ENCODE measurements at regions not wholly inside any gene's neighbourhood (a gene's known extent, or its start where the extent isn't known, plus 50 kb on each side); places are given as distances from the start of the nearest gene placed in this dataset.

DNA sequence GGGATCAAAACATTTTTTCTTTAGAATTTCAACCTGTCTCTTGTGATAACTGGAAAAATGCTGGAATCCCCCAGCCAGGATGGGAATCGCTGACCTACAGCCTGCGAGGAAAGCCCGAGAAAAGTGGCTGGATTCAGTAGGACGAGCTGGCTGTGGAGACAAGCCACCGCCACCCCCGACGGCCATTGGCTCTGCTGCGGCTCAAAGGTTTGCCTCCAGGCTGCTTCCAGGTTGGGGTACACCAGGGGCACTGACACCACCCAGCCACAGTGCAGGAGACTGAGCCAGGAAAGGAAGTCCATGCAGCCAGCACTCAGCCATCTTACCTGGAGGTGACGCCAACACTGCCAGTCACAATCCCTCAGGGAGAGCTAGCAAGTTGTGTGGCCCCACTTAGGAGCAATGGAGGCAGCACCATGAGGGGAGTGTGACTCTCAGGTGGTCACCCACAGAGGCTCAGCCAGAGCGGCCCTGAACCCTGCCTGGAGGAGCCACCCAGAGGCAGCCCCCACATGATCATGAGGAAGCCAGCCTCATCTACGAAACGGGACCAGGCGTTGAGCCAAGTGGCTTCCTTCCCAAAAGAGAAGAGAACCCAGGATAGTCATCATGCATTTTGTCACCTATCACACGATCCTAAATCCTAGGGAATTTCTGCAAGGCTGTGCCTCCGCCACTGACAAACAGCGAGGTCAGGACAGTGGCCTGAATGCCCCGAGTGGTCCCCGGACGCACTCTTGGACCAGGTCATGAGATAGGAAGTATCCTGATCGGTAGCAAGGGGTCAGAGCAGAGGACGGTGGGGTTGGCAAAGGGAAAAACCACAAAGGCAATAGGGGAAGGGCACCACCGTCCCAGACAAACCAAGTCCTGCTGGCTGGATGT, 84.8 kb downstream of the RBFOX3 start:
- H3K27me3 ChIP-seq = no peaks in the 10 kb centered on the region
- no peaks in the 10 kb centered on the region for H3K36me3 ChIP-seq
- intact Hi-C loops (cut with DNase I) = no loop called here
- TF ChIP-seq CTCF (IDR thresholded peaks at IDR 0.05) (no peak), POLR2A (IDR thresholded peaks at IDR 0.05) (no peak)
- 51% methylated on average over 16 of the region's 22 CpGs for WGBS (ENCODE audit: insufficient coverage, low coverage, low lambda C conversion rate, missing lambda C conversion rate)
- no peak overlapping the region for H3K27ac ChIP-seq
- no peak overlapping the region for H3K4me3 ChIP-seq
- no peaks in the 10 kb centered on the region for H3K4me1 ChIP-seq
- no peak for ATAC-seq
- DNase-seq = no peak
- no peaks in the 10 kb centered on the region for H3K9me3 ChIP-seq

DNA sequence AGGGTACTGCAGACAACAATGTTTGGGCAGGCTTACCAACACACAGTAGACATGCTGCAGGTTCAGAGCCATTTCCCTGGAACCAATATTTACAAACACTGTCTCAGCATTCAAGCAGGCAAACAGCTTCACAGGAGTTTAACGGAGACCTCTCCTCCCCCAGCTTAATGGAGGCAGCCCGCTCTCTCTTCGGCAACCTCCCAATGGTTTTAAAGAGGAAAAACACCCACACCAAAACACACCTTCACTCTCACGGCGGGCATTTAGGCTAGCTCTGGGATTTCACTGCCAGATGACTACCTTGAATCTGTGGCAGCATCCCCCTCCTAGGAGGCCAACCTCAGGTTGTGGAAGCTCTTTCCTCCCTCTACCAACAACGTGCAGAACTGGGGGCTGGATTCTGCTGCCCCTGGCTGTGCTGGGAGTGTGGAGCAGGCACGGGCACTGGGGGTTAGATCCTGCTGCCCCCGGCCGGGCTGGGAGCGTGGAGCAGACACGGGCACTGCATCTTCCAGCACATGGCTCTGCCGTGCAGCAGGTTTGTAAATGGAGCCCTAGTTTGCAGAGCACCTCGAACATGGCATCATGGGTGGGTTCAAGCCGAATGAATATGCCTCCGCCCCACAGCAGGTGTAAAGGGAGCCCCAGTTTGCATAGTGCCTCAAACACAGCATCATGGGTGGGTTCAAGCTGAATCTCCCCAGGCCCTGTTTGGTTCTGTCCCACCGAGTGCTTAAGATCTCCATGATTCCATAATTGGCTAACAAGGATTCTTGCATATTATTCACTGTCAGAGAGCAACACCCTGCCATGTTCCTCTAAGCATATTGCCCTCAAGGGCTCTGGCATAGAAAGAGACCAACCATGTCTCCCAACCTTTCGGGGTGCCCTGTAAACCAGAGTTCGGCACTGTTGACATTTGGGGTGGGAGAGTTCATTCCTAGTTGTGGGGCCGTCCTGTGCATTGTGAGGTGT, 86.4 kb downstream of the RBFOX3 start:
- DNase-seq (no peak), ATAC-seq (no peak)
- TF ChIP-seq CTCF (IDR thresholded peaks at IDR 0.05) (no peak), POLR2A (IDR thresholded peaks at IDR 0.05) (no peak)
- Histone ChIP-seq H3K9me3 (no peaks in the 10 kb centered on the region), H3K27ac (no peak overlapping the region), H3K4me3 (no peak overlapping the region), H3K36me3 (no peaks in the 10 kb centered on the region), H3K4me1 (no peaks in the 10 kb centered on the region), H3K27me3 (no peaks in the 10 kb centered on the region)
- intact Hi-C loops (cut with DNase I) = no loop called here
- WGBS (ENCODE audit: insufficient coverage, low coverage, low lambda C conversion rate, missing lambda C conversion rate) = 38% methylated on average over 6 of the region's 19 CpGs

DNA sequence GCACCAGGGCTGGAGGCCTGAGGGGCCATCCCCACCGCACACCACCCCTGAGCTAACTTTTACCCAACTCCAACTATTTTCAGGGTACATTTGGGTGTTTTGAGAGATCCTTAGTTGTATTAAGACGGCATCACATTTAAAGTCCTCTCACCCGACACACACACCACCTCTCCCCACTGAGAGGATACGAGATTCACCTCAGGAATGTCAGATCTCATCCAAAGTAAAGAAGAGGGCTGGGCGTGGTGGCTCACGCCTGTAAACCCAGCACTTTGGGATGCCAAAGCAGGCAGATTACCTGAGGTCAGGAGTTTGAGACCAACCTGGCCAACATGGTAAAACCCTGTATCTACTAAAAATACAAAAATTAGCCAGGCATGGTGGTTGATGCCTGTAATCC, 88.4 kb downstream of the RBFOX3 start:
- no peak overlapping the region for H3K27ac ChIP-seq
- no peak for TF ChIP-seq CTCF (IDR thresholded peaks at IDR 0.05)
- no peak for TF ChIP-seq POLR2A (IDR thresholded peaks at IDR 0.05)
- ATAC-seq (no peak), DNase-seq (no peak)
- no peaks in the 10 kb centered on the region for H3K4me1 ChIP-seq
- H3K36me3 ChIP-seq = no peaks in the 10 kb centered on the region
- no peak overlapping the region for H3K4me3 ChIP-seq
- H3K27me3 ChIP-seq = no peaks in the 10 kb centered on the region
- intact Hi-C loops (cut with DNase I) = no loop called here
- no peaks in the 10 kb centered on the region for H3K9me3 ChIP-seq
- 38% methylated on average over 3 of the region's 6 CpGs for WGBS (ENCODE audit: insufficient coverage, low coverage, low lambda C conversion rate, missing lambda C conversion rate)

- no peak for ATAC-seq
- DNase-seq = no peak
- TF ChIP-seq CTCF (IDR thresholded peaks at IDR 0.05) = no peak
- no peak for TF ChIP-seq POLR2A (IDR thresholded peaks at IDR 0.05)
- Histone ChIP-seq H3K36me3 (no peaks in the 10 kb centered on the region), H3K4me1 (no peaks in the 10 kb centered on the region), H3K27me3 (no peaks in the 10 kb centered on the region), H3K27ac (no peak overlapping the region), H3K4me3 (no peak overlapping the region), H3K9me3 (no peaks in the 10 kb centered on the region)
- intact Hi-C loops (cut with DNase I) = no loop called here
- 61% methylated on average over 3 of the region's 4 CpGs for WGBS (ENCODE audit: insufficient coverage, low coverage, low lambda C conversion rate, missing lambda C conversion rate)
Measured at GRCh38 chr17:79521225-79521624, 89.6 kb downstream of the RBFOX3 start.
